ENCODE measurements at regions not wholly inside any gene's neighbourhood (a gene's known extent, or its start where the extent isn't known, plus 50 kb on each side); places are given as distances from the start of the nearest gene placed in this dataset.

GRCh38 chr10:27413831-27414348 is 90.2 kb upstream of the RAB18 start:
- Histone ChIP-seq H3K4me1 (no peaks in the 10 kb centered on the region), H3K27ac (no peak overlapping the region), H3K36me3 (no peaks in the 10 kb centered on the region), H3K9me3 (no peaks in the 10 kb centered on the region), H3K4me3 (replicated peaks in 1 of 3) (no peak overlapping the region), H3K27me3 (no peaks in the 10 kb centered on the region)
- 46 to 67% methylated on average over 6 to 15 of the region's 34 CpGs for WGBS, 2 donors
- intact Hi-C loops (cut with DNase I) = no loop called here
- no peak for DNase-seq
- TF ChIP-seq CTCF (IDR thresholded peaks at IDR 0.05) (no peak), POLR2A (IDR thresholded peaks at IDR 0.05) (no peak)

- Histone ChIP-seq H3K27me3 (no peaks in the 10 kb centered on the region), H3K36me3 (no peaks in the 10 kb centered on the region), H3K4me1 (no peaks in the 10 kb centered on the region), H3K4me3 (replicated peaks in 1 of 3) (no peak overlapping the region), H3K27ac (no peak overlapping the region), H3K9me3 (no peaks in the 10 kb centered on the region)
- intact Hi-C loops (cut with DNase I) = no loop called here
- DNase-seq = no peak
- TF ChIP-seq CTCF (IDR thresholded peaks at IDR 0.05) = no peak
- no peak for TF ChIP-seq POLR2A (IDR thresholded peaks at IDR 0.05)
- WGBS, 2 donors = 64 to 68% methylated on average over 13 to 19 of the region's 28 CpGs
Observed at GRCh38 chr10:27413387-27413786, 90.7 kb upstream of the RAB18 start.

- H3K27ac ChIP-seq = no peak overlapping the region
- no peak overlapping the region for H3K4me3 ChIP-seq (replicated peaks in 1 of 3)
- H3K9me3 ChIP-seq = no peaks in the 10 kb centered on the region
- no peaks in the 10 kb centered on the region for H3K4me1 ChIP-seq
- H3K27me3 ChIP-seq = no peaks in the 10 kb centered on the region
- no peak for TF ChIP-seq POLR2A (IDR thresholded peaks at IDR 0.05)
- TF ChIP-seq CTCF (IDR thresholded peaks at IDR 0.05) = no peak
- DNase-seq = no peak
- no peaks in the 10 kb centered on the region for H3K36me3 ChIP-seq
- WGBS, 2 donors = 62 to 67% methylated on average over 3 of the region's 3 CpGs
- intact Hi-C loops (cut with DNase I) = no loop called here
Observed at GRCh38 chr10:27410153-27410552, 94.0 kb upstream of the RAB18 start.

- Histone ChIP-seq H3K4me1 (no peaks in the 10 kb centered on the region), H3K27me3 (no peaks in the 10 kb centered on the region), H3K36me3 (no peaks in the 10 kb centered on the region), H3K4me3 (replicated peaks in 1 of 3) (no peak overlapping the region), H3K27ac (no peak overlapping the region), H3K9me3 (no peaks in the 10 kb centered on the region)
- 91 to 92% methylated on average over 6 of the region's 6 CpGs for WGBS, 2 donors
- intact Hi-C loops (cut with DNase I) = no loop called here
- TF ChIP-seq POLR2A (IDR thresholded peaks at IDR 0.05) = no peak
- no peak for TF ChIP-seq CTCF (IDR thresholded peaks at IDR 0.05)
- DNase-seq = no peak
Observed at GRCh38 chr10:27407271-27407670, 96.8 kb upstream of the RAB18 start.

GRCh38 chr10:27399871-27400270 is 104.2 kb upstream of the RAB18 start:
- Histone ChIP-seq H3K27me3 (no peaks in the 10 kb centered on the region), H3K9me3 (no peaks in the 10 kb centered on the region), H3K27ac (no peak overlapping the region), H3K36me3 (no peaks in the 10 kb centered on the region), H3K4me1 (no peaks in the 10 kb centered on the region), H3K4me3 (replicated peaks in 1 of 3) (no peak overlapping the region)
- 0 to 64% methylated on average over 1 of the region's 1 CpG for WGBS, 2 donors
- TF ChIP-seq POLR2A (IDR thresholded peaks at IDR 0.05) (no peak), CTCF (IDR thresholded peaks at IDR 0.05) (no peak)
- DNase-seq = no peak
- intact Hi-C loops (cut with DNase I) = no loop called here
